Epithelial cell of proximal tubule (primary cell): ENCODE measurements at regions not wholly inside any gene's neighbourhood (a gene's known extent, or its start where the extent isn't known, plus 50 kb on each side); places are given as distances from the start of the nearest gene placed in this dataset.

Source experiments
- DNase-seq: peaks from one replicate; pipeline ENCODE4 v3.0.0-alpha.2; 2011; ENCODE audit warnings: low read depth
- H3K4me3 ChIP-seq: 2 replicates; pipeline ENCODE4 v1.5.1; 2011; ENCODE audit warnings: low read depth, mild to moderate bottlenecking, low read length
- TF ChIP-seq, protein P1 (sequence below): conservative IDR thresholded peaks from 2 replicates; pipeline ENCODE4 v1.5.1; 2012; ENCODE audit warnings: low read depth, mild to moderate bottlenecking, low read length

DNA sequence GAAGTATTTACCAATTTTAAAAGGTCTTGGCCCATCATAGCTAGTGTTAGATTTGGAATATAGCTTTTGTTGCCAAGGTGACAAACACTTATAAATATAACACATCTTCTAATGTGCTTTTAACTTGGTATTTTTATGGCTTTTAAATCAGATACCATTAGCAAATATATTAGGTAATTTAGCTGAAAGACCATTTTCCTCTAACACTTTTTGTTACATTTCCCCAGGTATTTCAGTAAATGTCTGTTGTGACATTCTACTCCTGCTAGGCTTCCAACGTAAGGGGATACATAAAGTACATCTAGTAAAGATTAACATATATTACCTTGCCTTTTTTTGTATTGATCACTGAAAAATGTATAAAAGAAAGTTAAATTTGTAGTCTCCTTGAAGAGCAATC is 75.0 kb upstream of the SEM1 start:
- H3K4me3 ChIP-seq: no peak overlapping the region
- DNase-seq: no peak
- TF ChIP-seq, protein P1, sequence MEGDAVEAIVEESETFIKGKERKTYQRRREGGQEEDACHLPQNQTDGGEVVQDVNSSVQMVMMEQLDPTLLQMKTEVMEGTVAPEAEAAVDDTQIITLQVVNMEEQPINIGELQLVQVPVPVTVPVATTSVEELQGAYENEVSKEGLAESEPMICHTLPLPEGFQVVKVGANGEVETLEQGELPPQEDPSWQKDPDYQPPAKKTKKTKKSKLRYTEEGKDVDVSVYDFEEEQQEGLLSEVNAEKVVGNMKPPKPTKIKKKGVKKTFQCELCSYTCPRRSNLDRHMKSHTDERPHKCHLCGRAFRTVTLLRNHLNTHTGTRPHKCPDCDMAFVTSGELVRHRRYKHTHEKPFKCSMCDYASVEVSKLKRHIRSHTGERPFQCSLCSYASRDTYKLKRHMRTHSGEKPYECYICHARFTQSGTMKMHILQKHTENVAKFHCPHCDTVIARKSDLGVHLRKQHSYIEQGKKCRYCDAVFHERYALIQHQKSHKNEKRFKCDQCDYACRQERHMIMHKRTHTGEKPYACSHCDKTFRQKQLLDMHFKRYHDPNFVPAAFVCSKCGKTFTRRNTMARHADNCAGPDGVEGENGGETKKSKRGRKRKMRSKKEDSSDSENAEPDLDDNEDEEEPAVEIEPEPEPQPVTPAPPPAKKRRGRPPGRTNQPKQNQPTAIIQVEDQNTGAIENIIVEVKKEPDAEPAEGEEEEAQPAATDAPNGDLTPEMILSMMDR: no peak

DNA sequence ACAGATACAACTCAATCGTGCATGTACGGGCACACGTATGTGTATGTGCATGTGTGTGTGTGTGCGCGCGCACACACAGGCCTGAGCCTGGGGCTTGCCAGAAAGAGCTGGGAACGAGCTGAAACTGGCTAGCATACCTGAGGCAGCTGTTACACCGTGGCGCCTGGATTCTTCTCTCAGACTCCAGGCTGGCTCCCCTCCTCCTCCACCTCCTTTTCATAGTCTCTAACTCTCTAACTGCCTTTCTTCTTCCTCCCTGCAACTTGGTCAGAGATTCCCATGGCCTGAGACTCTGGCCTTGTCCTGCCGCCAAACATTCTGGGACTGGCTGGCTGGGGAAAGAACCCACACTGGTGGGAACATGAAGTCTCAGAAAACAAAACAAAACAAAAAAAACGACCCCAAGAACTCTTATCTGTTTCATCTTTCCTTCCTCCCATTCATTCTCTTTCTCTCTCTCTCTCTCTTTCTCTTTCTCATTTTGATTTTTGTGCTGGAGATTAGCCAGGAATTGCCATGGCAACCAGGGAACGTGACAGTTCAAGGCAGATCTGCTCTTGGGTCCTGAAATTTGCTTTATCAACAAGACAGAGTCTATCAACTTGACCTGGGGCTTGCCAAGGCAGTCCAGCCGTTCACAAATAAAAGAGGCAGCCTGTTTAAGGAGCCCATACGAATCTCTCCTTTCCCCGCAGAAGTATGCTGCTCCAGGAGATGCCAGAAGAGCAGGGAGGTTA is 76.8 kb upstream of the SEM1 start:
- no peak for DNase-seq
- TF ChIP-seq, protein P1: no peak
- H3K4me3 ChIP-seq: no peak overlapping the region

DNA sequence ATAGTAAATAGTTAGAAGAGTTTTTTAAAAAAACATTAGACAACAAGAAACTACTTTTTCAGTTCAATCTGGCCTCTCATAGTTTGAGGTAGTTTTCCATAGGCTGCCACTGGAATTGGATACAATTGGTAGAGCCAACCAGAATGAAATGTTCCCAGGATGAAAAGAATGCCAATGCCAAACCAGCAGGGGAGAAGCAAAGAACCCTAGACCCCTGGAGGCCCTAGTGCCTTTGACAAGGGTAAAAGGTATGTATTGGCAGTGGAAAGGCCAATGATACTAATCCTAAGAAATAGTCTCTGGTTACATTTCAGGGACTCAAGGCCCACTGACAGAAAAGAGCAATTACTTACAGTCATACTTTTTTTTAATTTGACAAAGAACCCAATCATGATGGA is 77.4 kb upstream of the SEM1 start:
- H3K4me3 ChIP-seq: no peak overlapping the region
- DNase-seq: no peak
- TF ChIP-seq, protein P1: no peak

DNA sequence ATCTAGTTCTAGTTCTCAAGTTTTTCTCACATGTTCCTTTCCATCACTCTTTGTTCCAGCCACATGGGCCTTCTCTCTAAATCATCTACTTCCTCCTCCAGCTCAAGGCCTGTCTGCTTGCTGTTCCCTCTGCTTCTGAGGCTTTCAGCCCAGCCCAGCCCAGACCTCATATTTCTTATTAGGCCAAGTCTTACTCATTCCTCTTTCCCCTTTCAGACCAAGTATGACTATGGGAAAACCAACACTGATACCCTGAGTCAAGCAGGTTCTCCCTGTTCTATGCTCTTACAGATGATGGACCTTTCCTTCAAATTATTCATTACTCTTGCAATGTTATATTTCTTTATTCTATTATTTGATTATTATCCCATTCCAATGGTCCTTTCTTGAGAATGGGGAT is 80.3 kb upstream of the SEM1 start:
- H3K4me3 ChIP-seq: no peak overlapping the region
- DNase-seq: no peak
- TF ChIP-seq, protein P1: no peak

DNA sequence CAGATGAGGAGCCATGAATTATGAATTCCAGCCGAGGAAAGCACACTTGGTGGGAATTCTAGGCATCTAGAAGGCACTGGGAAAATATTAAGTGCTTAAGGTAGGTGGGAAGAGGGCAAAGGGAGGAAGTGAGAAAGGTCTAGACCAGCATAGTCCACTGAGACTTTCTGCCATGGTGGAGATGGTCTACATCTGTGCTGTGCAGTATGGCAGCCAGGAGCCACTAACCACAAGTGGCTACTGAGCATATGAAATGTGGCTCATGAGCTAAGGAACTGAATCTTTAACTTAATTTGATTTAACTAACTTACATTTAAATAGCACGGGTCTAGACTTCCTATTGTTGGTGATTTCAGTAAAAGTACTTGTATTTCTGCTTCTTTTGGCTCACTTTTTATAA is 82.5 kb upstream of the SEM1 start:
- no peak overlapping the region for H3K4me3 ChIP-seq
- no peak for DNase-seq
- TF ChIP-seq, protein P1: no peak

DNA sequence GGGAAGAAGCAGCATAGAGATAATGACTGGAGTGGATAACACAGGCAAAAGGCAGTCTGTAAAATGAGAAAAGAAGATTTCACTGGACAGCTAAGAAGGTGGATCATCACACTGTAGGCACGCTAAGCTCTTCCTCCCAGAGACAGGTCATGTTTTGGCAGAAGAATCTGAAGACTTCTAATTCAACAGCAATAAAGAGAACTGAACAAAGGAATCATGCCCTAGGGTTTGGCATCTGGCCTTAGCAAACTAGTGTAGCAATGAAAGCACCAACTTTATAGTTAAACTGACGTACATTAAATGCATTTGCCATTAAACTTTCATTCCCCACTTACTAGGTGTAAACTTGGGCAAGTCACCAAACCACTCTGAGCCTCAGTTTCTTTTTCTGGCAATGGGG is 84.4 kb upstream of the SEM1 start:
- DNase-seq: no peak
- TF ChIP-seq, protein P1: no peak

DNA sequence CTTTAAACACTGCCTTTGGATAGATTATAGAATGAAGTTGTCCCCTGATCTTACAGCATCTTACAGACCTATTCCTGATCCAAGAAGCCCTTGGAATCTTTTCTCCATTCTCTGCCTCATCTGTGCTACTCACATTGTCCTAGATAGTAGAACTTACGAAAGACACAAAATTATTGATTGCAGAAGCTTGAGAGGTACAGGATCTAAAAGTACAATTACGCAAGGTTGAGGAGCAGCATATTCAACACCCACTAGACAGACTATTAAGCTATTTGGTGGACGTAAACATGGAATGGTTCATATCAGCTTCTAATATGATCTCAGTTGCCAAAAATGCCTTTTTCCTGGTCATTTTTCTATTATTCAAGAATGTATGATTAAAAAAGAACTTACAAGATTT is 90.5 kb upstream of the SEM1 start:
- no peak overlapping the region for H3K4me3 ChIP-seq
- TF ChIP-seq, protein P1: no peak
- DNase-seq: no peak

More for the DNA sequence above, 84.4 kb upstream of the SEM1 start:
- no peak overlapping the region for H3K4me3 ChIP-seq
